ENCODE measurements at regions not wholly inside any gene's neighbourhood (a gene's known extent, or its start where the extent isn't known, plus 50 kb on each side); places are given as distances from the start of the nearest gene placed in this dataset.

- no peak overlapping the region for H3K4me3 ChIP-seq (ENCODE audit: insufficient read depth, low read depth, low read length)
- no peak overlapping the region for H2BK15ac ChIP-seq (ENCODE audit: low read depth, low read length)
Observed at GRCh38 chr4:130659320-130659719, 1563.4 kb downstream of the C4orf33 start.

More at GRCh38 chr4:130659320-130659719, 1563.4 kb downstream of the C4orf33 start:
- ATAC-seq (ENCODE audit: low read depth) (no peak), DNase-seq (no peak)
- H3K23ac ChIP-seq (ENCODE audit: low read depth, low read length) = no peak overlapping the region
- no peak overlapping the region for H4K5ac ChIP-seq (ENCODE audit: low read depth, low read length)
- ChIA-PET CTCF (no interaction called here), POLR2A (ENCODE audit: unreplicated experiment) (no interaction called here)
- H3K18ac ChIP-seq (ENCODE audit: low read depth, low read length) = no peak overlapping the region
- no peak overlapping the region for H3K27ac ChIP-seq (ENCODE audit: insufficient read depth, low read length)
- TF ChIP-seq NFE2L2 (IDR thresholded peaks at IDR 0.05; ENCODE audit: low read depth, low read length) = no peak
- no peak for TF ChIP-seq SMC3 (IDR thresholded peaks at IDR 0.05; ENCODE audit: low read depth, low read length)
- TF ChIP-seq RCOR1 (IDR thresholded peaks at IDR 0.05; ENCODE audit: insufficient replicate concordance, low read length) = no peak
- TF ChIP-seq ELK1 (IDR thresholded peaks at IDR 0.05; ENCODE audit: borderline replicate concordance, low read depth, low read length) = no peak
- TF ChIP-seq MXI1 (IDR thresholded peaks at IDR 0.05; ENCODE audit: borderline replicate concordance, low read depth, low read length) = no peak
- TF ChIP-seq CHD1 (IDR thresholded peaks at IDR 0.05; ENCODE audit: low read depth, low read length) = no peak
- no peak for TF ChIP-seq USF2 (IDR thresholded peaks at IDR 0.05; ENCODE audit: low read depth, low read length)
- no peak for TF ChIP-seq RAD21 (IDR thresholded peaks at IDR 0.05; ENCODE audit: low read length)
- TF ChIP-seq MAZ (IDR thresholded peaks at IDR 0.05; ENCODE audit: borderline replicate concordance, low read depth, low read length) = no peak
- TF ChIP-seq CTCF (conservative IDR thresholded peaks at IDR 0.05; ENCODE audit: low read depth, low read length) = no peak
- no peak for TF ChIP-seq BHLHE40 (IDR thresholded peaks at IDR 0.05; ENCODE audit: low read depth, low read length)
- TF ChIP-seq CEBPB (IDR thresholded peaks at IDR 0.05; ENCODE audit: low read depth, low read length) = no peak
- no peak for TF ChIP-seq RFX5 (IDR thresholded peaks at IDR 0.05; ENCODE audit: low read depth, low read length)
- no peak for TF ChIP-seq MAFK (IDR thresholded peaks at IDR 0.05; ENCODE audit: low read depth, low read length)
- no peak for TF ChIP-seq FOS (IDR thresholded peaks at IDR 0.05; ENCODE audit: low read depth, low read length)
- BruUV-seq (replicated peaks) = no TSS peak
- no peak overlapping the region for H2AFZ ChIP-seq (replicated peaks; ENCODE audit: low read length, poor library complexity)
- H4K20me1 ChIP-seq (ENCODE audit: insufficient read depth, low read length) = no peaks in the 10 kb centered on the region
- H2AK9ac ChIP-seq (replicated peaks; ENCODE audit: low read depth, low read length, poor library complexity) = no peak overlapping the region
- no peaks in the 10 kb centered on the region for H3K27me3 ChIP-seq (ENCODE audit: control insufficient read depth, insufficient read depth, low read length)
- no peak overlapping the region for H3K56ac ChIP-seq (ENCODE audit: extremely low read depth, insufficient read depth, low read length)
- no peak overlapping the region for H4K8ac ChIP-seq (ENCODE audit: low read depth in 2 of 2, low read length in 2 of 2)
- no peaks in the 10 kb centered on the region for H3K9me3 ChIP-seq (ENCODE audit: control insufficient read depth, insufficient read depth, low read length)
- H2AK5ac ChIP-seq (ENCODE audit: low read depth, low read length) = no peak overlapping the region
- H2BK5ac ChIP-seq (ENCODE audit: low read depth, low read length, poor library complexity, severe bottlenecking) = no peak overlapping the region
- intact Hi-C loops (cut with micrococcal nuclease) (no loop called here), dilution Hi-C loops (cut with HindIII; ENCODE audit: low sequenced_read_pairs, unreplicated experiment) (no loop called here), in situ Hi-C loops (cut with MboI; ENCODE audit: low sequenced_read_pairs) (no loop called here)
- no peak overlapping the region for H4K91ac ChIP-seq (ENCODE audit: insufficient read depth, low read depth, low read length)
- H3K4ac ChIP-seq (ENCODE audit: low read depth, low read length) = no peak overlapping the region
- H3K9me1 ChIP-seq (ENCODE audit: insufficient read depth, low read length) = no peaks in the 10 kb centered on the region
- no CpG with 5 or more reads among the region's 2 CpGs for WGBS, 2 experiments (ENCODE audit: extremely low coverage in 2 of 2, insufficient read length in 1 of 2)
- H2BK120ac ChIP-seq (ENCODE audit: low read depth, low read length) = no peak overlapping the region
- no peak overlapping the region for H3K4me2 ChIP-seq (ENCODE audit: low read depth, low read length)
- no peaks in the 10 kb centered on the region for H3K4me1 ChIP-seq (ENCODE audit: control insufficient read depth, insufficient read depth, low read length)
- no peak overlapping the region for H3K9ac ChIP-seq (ENCODE audit: low read depth, low read length)
- H3K79me1 ChIP-seq (ENCODE audit: low read depth in 1 of 2, low read length in 2 of 2) = no peaks in the 10 kb centered on the region
- no peak overlapping the region for H3K14ac ChIP-seq (replicated peaks; ENCODE audit: low read depth, low read length)
- H3K36me3 ChIP-seq (ENCODE audit: control insufficient read depth, insufficient read depth, low read length) = no peaks in the 10 kb centered on the region
- no peak overlapping the region for H2BK20ac ChIP-seq (ENCODE audit: low read depth, low read length)

Data from IMR-90 (cell line).